ENCODE measurements at regions not wholly inside any gene's neighbourhood (a gene's known extent, or its start where the extent isn't known, plus 50 kb on each side); places are given as distances from the start of the nearest gene placed in this dataset.

- TF ChIP-seq ZBTB7A (IDR thresholded peaks at IDR 0.05; ENCODE audit: low read depth): no peak
- TF ChIP-seq FOXM1 (IDR thresholded peaks at IDR 0.05; ENCODE audit: borderline replicate concordance, low read depth): no peak
- TF ChIP-seq EGR1 (IDR thresholded peaks at IDR 0.05): no peak
- TF ChIP-seq USF1 (IDR thresholded peaks at IDR 0.05): no peak
- no peak for TF ChIP-seq RAD21 (IDR thresholded peaks at IDR 0.05; ENCODE audit: low read depth)
- TF ChIP-seq CEBPB (IDR thresholded peaks at IDR 0.05): no peak
- TF ChIP-seq, protein P1, sequence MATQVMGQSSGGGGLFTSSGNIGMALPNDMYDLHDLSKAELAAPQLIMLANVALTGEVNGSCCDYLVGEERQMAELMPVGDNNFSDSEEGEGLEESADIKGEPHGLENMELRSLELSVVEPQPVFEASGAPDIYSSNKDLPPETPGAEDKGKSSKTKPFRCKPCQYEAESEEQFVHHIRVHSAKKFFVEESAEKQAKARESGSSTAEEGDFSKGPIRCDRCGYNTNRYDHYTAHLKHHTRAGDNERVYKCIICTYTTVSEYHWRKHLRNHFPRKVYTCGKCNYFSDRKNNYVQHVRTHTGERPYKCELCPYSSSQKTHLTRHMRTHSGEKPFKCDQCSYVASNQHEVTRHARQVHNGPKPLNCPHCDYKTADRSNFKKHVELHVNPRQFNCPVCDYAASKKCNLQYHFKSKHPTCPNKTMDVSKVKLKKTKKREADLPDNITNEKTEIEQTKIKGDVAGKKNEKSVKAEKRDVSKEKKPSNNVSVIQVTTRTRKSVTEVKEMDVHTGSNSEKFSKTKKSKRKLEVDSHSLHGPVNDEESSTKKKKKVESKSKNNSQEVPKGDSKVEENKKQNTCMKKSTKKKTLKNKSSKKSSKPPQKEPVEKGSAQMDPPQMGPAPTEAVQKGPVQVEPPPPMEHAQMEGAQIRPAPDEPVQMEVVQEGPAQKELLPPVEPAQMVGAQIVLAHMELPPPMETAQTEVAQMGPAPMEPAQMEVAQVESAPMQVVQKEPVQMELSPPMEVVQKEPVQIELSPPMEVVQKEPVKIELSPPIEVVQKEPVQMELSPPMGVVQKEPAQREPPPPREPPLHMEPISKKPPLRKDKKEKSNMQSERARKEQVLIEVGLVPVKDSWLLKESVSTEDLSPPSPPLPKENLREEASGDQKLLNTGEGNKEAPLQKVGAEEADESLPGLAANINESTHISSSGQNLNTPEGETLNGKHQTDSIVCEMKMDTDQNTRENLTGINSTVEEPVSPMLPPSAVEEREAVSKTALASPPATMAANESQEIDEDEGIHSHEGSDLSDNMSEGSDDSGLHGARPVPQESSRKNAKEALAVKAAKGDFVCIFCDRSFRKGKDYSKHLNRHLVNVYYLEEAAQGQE (IDR thresholded peaks at IDR 0.05; ENCODE audit: low read depth): no peak
- no peak for TF ChIP-seq NFIC (IDR thresholded peaks at IDR 0.05)
- no peak for TF ChIP-seq TCF12 (IDR thresholded peaks at IDR 0.05; ENCODE audit: low read depth)
- TF ChIP-seq CREB1 (IDR thresholded peaks at IDR 0.05; ENCODE audit: low read depth): no peak
- no peak for TF ChIP-seq TAF1 (IDR thresholded peaks at IDR 0.05; ENCODE audit: low read depth)
- no peak for TF ChIP-seq YY1 (IDR thresholded peaks at IDR 0.05; ENCODE audit: low read depth)
- no peak for TF ChIP-seq EP300 (IDR thresholded peaks at IDR 0.05; ENCODE audit: borderline replicate concordance)
- TF ChIP-seq, protein P2, sequence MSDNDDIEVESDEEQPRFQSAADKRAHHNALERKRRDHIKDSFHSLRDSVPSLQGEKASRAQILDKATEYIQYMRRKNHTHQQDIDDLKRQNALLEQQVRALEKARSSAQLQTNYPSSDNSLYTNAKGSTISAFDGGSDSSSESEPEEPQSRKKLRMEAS (IDR thresholded peaks at IDR 0.05): no peak
- TF ChIP-seq TEAD4 (IDR thresholded peaks at IDR 0.05): no peak
These were observed 75.4 kb upstream of the PACRGL start for GRCh38 chr4:20624793-20625374.

DNA sequence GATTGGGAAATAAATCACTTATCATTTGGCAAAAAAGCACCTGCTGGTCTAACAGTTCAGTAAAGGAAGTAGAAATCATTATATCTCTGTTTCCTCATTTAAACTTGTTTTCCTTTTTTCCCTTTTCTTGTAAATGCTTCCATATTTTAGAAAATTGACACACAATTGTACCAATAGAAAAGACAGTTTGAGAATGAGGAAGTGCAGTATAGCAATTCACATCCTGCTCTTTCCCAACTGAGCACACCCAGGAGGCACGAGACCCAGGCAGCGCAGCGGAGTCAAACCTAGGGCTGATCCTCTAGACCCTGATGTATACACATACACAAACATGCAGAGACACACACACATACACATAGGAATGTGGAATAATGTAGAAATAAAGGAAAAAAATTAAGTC is 74.8 kb upstream of the PACRGL start:
- TF ChIP-seq, protein P2 (IDR thresholded peaks at IDR 0.05): no peak
- TF ChIP-seq, protein P1 (IDR thresholded peaks at IDR 0.05; ENCODE audit: low read depth): no peak
- no peak for TF ChIP-seq CREB1 (IDR thresholded peaks at IDR 0.05; ENCODE audit: low read depth)
- TF ChIP-seq RAD21 (IDR thresholded peaks at IDR 0.05; ENCODE audit: low read depth): no peak
- no peak for TF ChIP-seq EP300 (IDR thresholded peaks at IDR 0.05; ENCODE audit: borderline replicate concordance)
- no peak for TF ChIP-seq USF1 (IDR thresholded peaks at IDR 0.05)

DNA sequence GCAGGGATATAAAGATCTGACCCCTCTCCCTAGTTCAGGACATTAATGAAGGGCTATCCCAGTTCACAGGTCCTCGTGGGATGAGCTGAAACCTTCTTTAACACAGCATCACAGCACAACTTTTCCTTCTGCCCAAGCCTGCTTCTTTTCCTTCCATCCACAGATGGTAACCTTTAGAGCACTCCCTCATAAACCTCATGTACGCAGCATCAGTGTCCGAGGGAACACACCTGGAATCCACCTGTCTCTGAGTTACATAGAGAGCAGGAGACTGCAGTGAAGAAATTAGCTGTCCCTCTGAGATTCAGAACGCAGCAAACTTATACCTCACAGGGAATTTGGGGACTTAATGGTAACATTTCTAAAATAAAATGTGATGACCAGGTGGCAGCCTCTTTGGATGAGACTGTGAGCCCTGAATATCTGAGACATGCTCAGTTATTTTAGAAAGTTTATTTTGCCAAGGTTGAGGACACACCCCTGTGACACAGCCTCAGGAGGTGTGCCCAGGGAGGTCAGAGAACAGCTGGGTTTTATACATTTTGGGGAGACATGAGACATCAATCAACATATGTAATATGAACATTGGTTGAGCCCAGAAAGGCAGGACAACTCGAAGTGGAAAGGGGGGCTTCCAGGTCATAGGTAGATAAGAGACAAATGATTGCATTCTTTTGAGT is 73.8 kb upstream of the PACRGL start:
- TF ChIP-seq, protein P1 (IDR thresholded peaks at IDR 0.05; ENCODE audit: low read depth): no peak
- TF ChIP-seq ZBTB7A (IDR thresholded peaks at IDR 0.05; ENCODE audit: low read depth): no peak
- TF ChIP-seq EP300 (IDR thresholded peaks at IDR 0.05; ENCODE audit: borderline replicate concordance): no peak
- TF ChIP-seq TEAD4 (IDR thresholded peaks at IDR 0.05): no peak
- TF ChIP-seq RAD21 (IDR thresholded peaks at IDR 0.05; ENCODE audit: low read depth): no peak
- no peak for TF ChIP-seq TAF1 (IDR thresholded peaks at IDR 0.05; ENCODE audit: low read depth)
- no peak for TF ChIP-seq CEBPB (IDR thresholded peaks at IDR 0.05)
- no peak for TF ChIP-seq EGR1 (IDR thresholded peaks at IDR 0.05)
- TF ChIP-seq FOXM1 (IDR thresholded peaks at IDR 0.05; ENCODE audit: borderline replicate concordance, low read depth): no peak
- no peak for TF ChIP-seq CREB1 (IDR thresholded peaks at IDR 0.05; ENCODE audit: low read depth)
- no peak for TF ChIP-seq USF1 (IDR thresholded peaks at IDR 0.05)

DNA sequence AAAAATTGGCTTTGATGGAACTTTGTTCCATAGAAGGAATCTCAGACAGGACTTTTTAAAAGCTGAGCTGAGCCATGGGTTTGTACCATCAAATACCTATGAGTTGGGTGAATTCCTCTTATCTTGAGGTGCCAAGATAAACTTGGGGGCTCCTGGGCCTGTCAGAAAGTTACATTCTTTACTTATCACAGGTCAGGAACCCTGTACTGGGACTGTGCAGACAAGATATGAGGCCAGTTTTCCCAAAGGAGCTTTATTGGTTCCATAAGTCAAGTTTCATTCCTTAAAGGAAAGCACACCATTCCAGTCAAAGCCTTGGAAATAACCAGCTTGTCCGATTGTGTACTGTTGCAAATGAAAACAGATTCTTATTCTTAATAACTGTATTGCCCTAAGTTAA is 72.4 kb upstream of the PACRGL start:
- no peak for TF ChIP-seq YY1 (IDR thresholded peaks at IDR 0.05; ENCODE audit: low read depth)
- TF ChIP-seq NFIC (IDR thresholded peaks at IDR 0.05): no peak
- TF ChIP-seq, protein P2 (IDR thresholded peaks at IDR 0.05): no peak
- no peak for TF ChIP-seq EGR1 (IDR thresholded peaks at IDR 0.05)
- TF ChIP-seq ZBTB7A (IDR thresholded peaks at IDR 0.05; ENCODE audit: low read depth): no peak
- TF ChIP-seq TEAD4 (IDR thresholded peaks at IDR 0.05): no peak
- TF ChIP-seq CEBPB (IDR thresholded peaks at IDR 0.05): no peak
- no peak for TF ChIP-seq TCF12 (IDR thresholded peaks at IDR 0.05; ENCODE audit: low read depth)
- TF ChIP-seq, protein P1 (IDR thresholded peaks at IDR 0.05; ENCODE audit: low read depth): no peak
- TF ChIP-seq CREB1 (IDR thresholded peaks at IDR 0.05; ENCODE audit: low read depth): no peak
- TF ChIP-seq TAF1 (IDR thresholded peaks at IDR 0.05; ENCODE audit: low read depth): no peak
- no peak for TF ChIP-seq RAD21 (IDR thresholded peaks at IDR 0.05; ENCODE audit: low read depth)
- no peak for TF ChIP-seq FOXM1 (IDR thresholded peaks at IDR 0.05; ENCODE audit: borderline replicate concordance, low read depth)
- TF ChIP-seq EP300 (IDR thresholded peaks at IDR 0.05; ENCODE audit: borderline replicate concordance): no peak
- no peak for TF ChIP-seq USF1 (IDR thresholded peaks at IDR 0.05)
